Heart left ventricle (tissue), 16 donors: ENCODE measurements at regions not wholly inside any gene's neighbourhood (a gene's known extent, or its start where the extent isn't known, plus 50 kb on each side); places are given as distances from the start of the nearest gene placed in this dataset.

Experiments used
- ATAC-seq, 4 donors: fragments of 200-7000 bp; cut with Tn5 transposase; one replicate each; pipeline ENCODE4 v1.9.1; 2020 to 2022; ENCODE audit warnings: moderate library complexity in 4 of 4, mild to moderate bottlenecking in 3 of 4, moderate number of reproducible peaks in 1 of 4
- DNase-seq, 5 donors: peaks; one replicate each; pipeline ENCODE4 v3.0.0-alpha.2; 2020
- H3K27ac ChIP-seq, 12 donors: fragments of 200-600 bp; sonication (generic) in 4 of 12; one replicate each; pipeline versions ENCODE4 v1.5.0 to v1.8.0; 2016 to 2022; ENCODE audit warnings: mild to moderate bottlenecking in 2 of 12
- H3K27me3 ChIP-seq, 9 donors: fragments of 200-600 bp; sonication (generic) in 2 of 9; one replicate each; pipeline versions ENCODE4 v1.5.1 to v1.8.0; 2016 to 2022; ENCODE audit warnings: mild to moderate bottlenecking in 3 of 9
- H3K36me3 ChIP-seq, 9 donors: fragments of 200-600 bp; sonication (generic) in 2 of 9; one replicate each; pipeline versions ENCODE4 v1.5.0 to v1.8.0; 2018 to 2022; ENCODE audit warnings: mild to moderate bottlenecking in 2 of 9
- H3K4me1 ChIP-seq, 12 donors: fragments of 200-600 bp; sonication (generic) in 4 of 12; one replicate each; pipeline versions ENCODE4 v1.5.0 to v1.8.0; 2016 to 2022; ENCODE audit warnings: mild to moderate bottlenecking in 3 of 12
- H3K4me3 ChIP-seq, 12 donors: fragments of 200-600 bp; sonication (generic) in 4 of 12; one replicate each; pipeline versions ENCODE4 v1.5.0 to v1.8.0; 2017 to 2022; ENCODE audit warnings: mild to moderate bottlenecking in 9 of 12, moderate library complexity in 4 of 12
- H3K9me3 ChIP-seq, 12 donors: fragments of 200-600 bp; sonication (generic) in 4 of 12; one replicate each; pipeline versions ENCODE4 v1.5.0 to v1.8.0; 2016 to 2022; ENCODE audit warnings: mild to moderate bottlenecking in 1 of 12
- POLR2A ChIP-seq, 2 donors: fragments of 450-650 bp; IDR thresholded peaks; one replicate each; pipeline ENCODE4 v1.6.1; 2017; ENCODE audit warnings: antibody characterized with exemption in 2 of 2, mild to moderate bottlenecking in 2 of 2, moderate library complexity in 2 of 2
- WGBS, 4 donors: extraction: QIAGEN DNeasy Blood & Tissue Kit in 2 of 4; methylation state at CpG; one replicate each; pipeline versions ENCODE4 v1.1.5 to v1.1.7; 2013 to 2018; 5-methylcytosine and 5-hydroxymethylcytosine counted together
- intact Hi-C, 10 donors: fragments of 100-400 bp; cut with DNase I; formaldehyde crosslinking; loops; one replicate each; pipeline versions ENCODE4 v1.11.1 to v1.14.2; 2022
- TF ChIP-seq, protein P1 (sequence below), 12 donors: fragments of 200-600 bp; sonication (generic) in 4 of 12; IDR thresholded peaks; one replicate each; pipeline versions ENCODE4 v1.5.0 to v1.8.0; 2018 to 2022; ENCODE audit warnings: antibody characterized with exemption in 12 of 12, mild to moderate bottlenecking in 5 of 12
- donor health status: ischemic (EF 13 %, LVEDD 7.1; RV severe dilation, severe dysfunction).
- donor health status: healthy with polysubstance abuse.
- donor health status: DM: no; HTN: yes; CAD: no.
- donor health status: DM: no; HTN: no; CAD: no.
- donor health status: ischemic (EF 25% LVEDD 6.9; RV normal size, moderate dysfunction).
- donor health status: ischemic (EF 25% LVEDD 5.7; RV mildly dilated, moderate dysfunction).
- donor health status: healthy.
- donor health status: DM: yes; HTN: yes; CAD: no.
- donor health status: ischemic (EF 35%, LVEDD 5.7; RV mildly dilated, moderate dysfunction).
- donor health status: nonischemic (EF 11% LVEDD 7.7; RV severe dilation, severe dysfunction).
- donor health status: DM: yes; HTN: yes; CAD: no.
- donor health status: PGD.
- donor health status: ischemic (EF 29% LVEDD 5.4; RV normal size, mild dysfunction).
- donor health status: nonischemic (EF 23%, LVEDD 6.1; RV moderate dilation, normal function).

DNA sequence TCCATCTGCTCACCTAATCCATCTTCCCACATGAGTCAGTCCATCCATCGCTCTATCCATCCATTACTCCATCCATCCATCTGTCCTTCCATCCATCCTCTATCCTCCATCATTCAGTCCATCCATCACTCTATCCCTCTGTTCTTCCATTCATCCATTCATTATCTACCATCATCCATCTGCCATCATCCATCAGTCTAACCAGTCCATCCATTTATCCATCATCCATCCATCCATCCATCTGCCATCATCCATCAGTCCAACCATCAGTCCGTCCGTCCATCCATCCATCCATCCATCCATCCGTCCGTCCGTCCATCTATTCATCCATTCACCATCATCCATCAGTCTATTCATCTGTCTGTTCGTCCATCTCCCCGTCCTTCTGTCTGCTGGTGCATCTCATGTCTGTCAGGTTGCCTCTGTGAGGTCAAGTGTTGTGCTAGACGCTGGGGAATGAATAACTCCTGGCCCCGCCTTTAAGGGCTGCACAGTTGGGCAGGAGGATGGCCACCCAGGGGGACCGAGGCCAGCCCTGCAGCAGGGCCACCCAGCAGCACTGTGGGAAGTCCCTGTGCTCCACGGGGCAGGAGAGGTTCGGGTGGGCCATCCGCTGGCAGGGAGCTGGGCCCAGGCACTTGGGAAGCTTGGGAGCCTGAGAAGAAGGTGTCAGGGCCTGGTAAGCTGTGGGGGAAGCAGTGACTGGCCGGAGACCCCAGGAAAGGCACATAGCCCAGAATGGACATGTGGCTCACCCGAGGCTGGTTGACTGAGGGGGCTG, 137.1 kb downstream of the CTTN start:
- Histone ChIP-seq H3K27ac (no peak overlapping the region), H3K27me3 (no peaks in the 10 kb centered on the region), H3K4me3 (no peak overlapping the region), H3K36me3 (no peaks in the 10 kb centered on the region), H3K4me1 (no peaks in the 10 kb centered on the region), H3K9me3 (no peaks in the 10 kb centered on the region)
- intact Hi-C loops, result loop anchor here in 1 of 10 donors (2.0 kb wide), 1 partner anchor 75 kb away; no protein-coding TSS in a partner anchor
- DNase-seq (peak in 2 of 5 donors; percentile 1 to 11), ATAC-seq (no peak)
- 87 to 91% (median 90%) methylated on average over 16 of the region's 16 CpGs for WGBS, 4 donors
- TF ChIP-seq, protein P1, sequence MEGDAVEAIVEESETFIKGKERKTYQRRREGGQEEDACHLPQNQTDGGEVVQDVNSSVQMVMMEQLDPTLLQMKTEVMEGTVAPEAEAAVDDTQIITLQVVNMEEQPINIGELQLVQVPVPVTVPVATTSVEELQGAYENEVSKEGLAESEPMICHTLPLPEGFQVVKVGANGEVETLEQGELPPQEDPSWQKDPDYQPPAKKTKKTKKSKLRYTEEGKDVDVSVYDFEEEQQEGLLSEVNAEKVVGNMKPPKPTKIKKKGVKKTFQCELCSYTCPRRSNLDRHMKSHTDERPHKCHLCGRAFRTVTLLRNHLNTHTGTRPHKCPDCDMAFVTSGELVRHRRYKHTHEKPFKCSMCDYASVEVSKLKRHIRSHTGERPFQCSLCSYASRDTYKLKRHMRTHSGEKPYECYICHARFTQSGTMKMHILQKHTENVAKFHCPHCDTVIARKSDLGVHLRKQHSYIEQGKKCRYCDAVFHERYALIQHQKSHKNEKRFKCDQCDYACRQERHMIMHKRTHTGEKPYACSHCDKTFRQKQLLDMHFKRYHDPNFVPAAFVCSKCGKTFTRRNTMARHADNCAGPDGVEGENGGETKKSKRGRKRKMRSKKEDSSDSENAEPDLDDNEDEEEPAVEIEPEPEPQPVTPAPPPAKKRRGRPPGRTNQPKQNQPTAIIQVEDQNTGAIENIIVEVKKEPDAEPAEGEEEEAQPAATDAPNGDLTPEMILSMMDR (IDR thresholded peaks at IDR 0.05), result no peak
- TF ChIP-seq POLR2A (IDR thresholded peaks at IDR 0.05), result no peak

DNA sequence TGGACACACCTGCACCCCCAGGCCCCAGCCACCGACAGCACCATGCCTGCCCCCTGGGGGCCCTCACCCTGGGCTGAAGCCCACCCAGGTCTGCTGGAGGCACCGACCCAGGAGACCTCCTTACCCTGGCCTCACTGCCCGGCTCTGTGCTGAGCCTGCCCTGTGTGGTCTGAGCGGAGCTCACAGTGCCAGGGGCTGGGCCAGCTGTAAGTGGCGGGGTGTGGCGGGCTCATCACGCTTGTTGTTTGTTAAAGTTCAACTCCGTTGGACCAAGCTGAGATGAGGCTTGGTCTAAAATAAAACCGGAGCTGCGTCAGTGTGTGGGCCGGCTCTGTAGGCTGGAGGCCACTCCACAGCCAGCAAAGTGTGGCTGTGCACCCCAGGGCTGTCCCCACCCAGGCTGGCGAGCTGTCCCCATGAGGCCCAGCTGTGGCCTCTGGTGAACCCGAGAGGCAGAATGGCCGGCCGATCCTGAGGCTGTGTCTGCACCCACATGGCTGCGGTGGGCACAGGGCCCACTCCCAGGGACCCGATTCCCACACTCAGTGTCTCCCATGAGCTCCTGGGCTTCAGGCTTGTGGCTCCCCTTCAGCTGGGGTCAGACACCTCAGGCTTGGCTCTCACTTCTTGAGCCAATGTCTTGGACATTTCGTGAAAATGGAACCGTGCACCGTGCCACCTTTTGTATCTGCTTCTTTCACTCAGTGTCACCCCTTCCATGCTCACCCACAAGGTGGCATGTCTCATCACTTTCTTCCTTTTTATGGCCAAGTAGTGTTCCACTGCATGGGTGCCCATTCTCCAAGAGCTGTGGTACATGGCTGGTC, 137.9 kb downstream of the CTTN start:
- no peaks in the 10 kb centered on the region for H3K4me1 ChIP-seq
- no peak for TF ChIP-seq POLR2A (IDR thresholded peaks at IDR 0.05)
- TF ChIP-seq, protein P1 (IDR thresholded peaks at IDR 0.05), result no peak
- H3K9me3 ChIP-seq, result peaks cover 0 to 3% (median 0%) of the 10 kb centered on the region in 12 donors
- no peak overlapping the region for H3K4me3 ChIP-seq
- intact Hi-C loops, result no loop called here
- no peaks in the 10 kb centered on the region for H3K36me3 ChIP-seq
- peak in 1 of 4 donors; percentile 16 for ATAC-seq
- peaks cover 0 to 1% (median 0%) of the 10 kb centered on the region in 9 donors for H3K27me3 ChIP-seq
- H3K27ac ChIP-seq, result no peak overlapping the region
- peak in 2 of 5 donors; percentile 10 to 48 for DNase-seq
- 91 to 93% (median 92%) methylated on average over 19 to 20 of the region's 20 CpGs for WGBS, 4 donors

- intact Hi-C loops, result no loop called here
- Histone ChIP-seq H3K4me1 (no peaks in the 10 kb centered on the region), H3K36me3 (no peaks in the 10 kb centered on the region), H3K4me3 (no peak overlapping the region), H3K27me3 (peaks cover 0 to 4% (median 0%) of the 10 kb centered on the region in 9 donors), H3K9me3 (peaks cover 0 to 8% (median 0%) of the 10 kb centered on the region in 12 donors), H3K27ac (no peak overlapping the region)
- ATAC-seq, result no peak
- WGBS, 4 donors, result 82 to 85% (median 82%) methylated on average over 13 to 28 of the region's 28 CpGs
- peak in 2 of 5 donors; percentile 18 to 40 for DNase-seq
- no peak for TF ChIP-seq POLR2A (IDR thresholded peaks at IDR 0.05)
- TF ChIP-seq, protein P1 (IDR thresholded peaks at IDR 0.05), result no peak
Measured at GRCh38 chr11:70537576-70538571, 139.5 kb downstream of the CTTN start.
